Uterus (tissue), 2 donors: ENCODE measurements at regions not wholly inside any gene's neighbourhood (a gene's known extent, or its start where the extent isn't known, plus 50 kb on each side); places are given as distances from the start of the nearest gene placed in this dataset.
"Not testable (repeated sequence)": the region's sequence is repeated elsewhere in the genome, so short reads cannot be mapped to it uniquely, and the experiment has no call there.

Source experiments
- CTCF ChIP-seq, 4 experiments: fragments of 200-600 bp in 2 of 4; fragments of 450-650 bp in 2 of 4; sonication (generic) in 2 of 4; IDR thresholded peaks; one replicate each; pipeline ENCODE4 v1.5.1; 2016 to 2019; ENCODE audit warnings: antibody characterized with exemption in 4 of 4, mild to moderate bottlenecking in 2 of 4, moderate library complexity in 1 of 4
- POLR2A ChIP-seq, 2 donors: fragments of 450-650 bp; IDR thresholded peaks; one replicate each; pipeline ENCODE4 v1.6.1; 2016; ENCODE audit warnings: antibody characterized with exemption in 2 of 2, mild to moderate bottlenecking in 1 of 2, moderate library complexity in 1 of 2

GRCh38 chr5:92255605-92256004, 872.5 kb upstream of the ARRDC3 start:
- TF ChIP-seq CTCF, POLR2A (IDR thresholded peaks at IDR 0.05): not testable (repeated sequence)
